GM19025 (cell line): ENCODE measurements at regions not wholly inside any gene's neighbourhood (a gene's known extent, or its start where the extent isn't known, plus 50 kb on each side); places are given as distances from the start of the nearest gene placed in this dataset.

Source experiments
- ATAC-seq: cut with Tn5 transposase; IDR thresholded peaks from one replicate; pipeline ENCODE4 v1.9.1; 2021; ENCODE audit warnings: mild to moderate bottlenecking, low read depth, moderate library complexity; ENCODE audit not compliant: unreplicated experiment

DNA sequence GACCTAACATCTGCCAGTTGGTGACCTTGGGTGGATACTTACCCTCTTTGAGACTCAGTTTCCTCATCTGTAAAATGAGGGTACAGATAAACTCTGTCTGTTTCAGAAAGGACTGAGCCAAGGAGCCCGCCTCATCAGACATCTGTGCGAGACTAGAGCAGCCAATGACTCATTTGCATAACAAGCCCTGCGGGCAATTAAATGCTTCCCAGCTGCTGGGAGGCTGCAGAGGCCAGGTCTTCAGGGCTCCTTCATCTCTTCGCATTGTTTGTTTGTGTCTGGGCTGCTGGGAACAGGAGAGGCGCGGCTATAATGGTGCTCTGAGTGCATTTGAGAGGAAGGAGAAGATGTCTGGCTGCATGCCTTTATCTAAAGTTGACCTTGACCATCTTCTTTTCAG lies 85.0 kb downstream of the ADRA2C start:
- no peak for ATAC-seq

DNA sequence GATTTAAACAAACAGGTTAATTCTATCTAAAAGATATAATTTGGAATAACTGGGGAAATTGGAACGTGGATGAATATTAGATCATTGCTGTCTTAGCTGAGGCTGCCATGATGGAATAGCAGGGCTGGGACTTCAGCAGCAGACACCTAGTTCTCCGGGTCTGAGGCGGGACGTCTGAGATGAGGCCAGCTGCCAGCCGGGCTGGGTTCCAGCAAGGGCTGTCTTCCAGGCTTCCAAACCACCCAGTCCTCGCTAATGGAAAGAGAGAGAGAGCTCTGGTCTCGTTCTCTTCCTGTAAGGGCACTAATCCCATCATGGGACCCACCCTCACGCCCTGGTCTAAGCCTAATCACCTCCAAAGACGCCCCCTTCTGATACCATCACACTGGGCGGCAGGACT lies 85.7 kb downstream of the ADRA2C start:
- ATAC-seq = no peak

DNA sequence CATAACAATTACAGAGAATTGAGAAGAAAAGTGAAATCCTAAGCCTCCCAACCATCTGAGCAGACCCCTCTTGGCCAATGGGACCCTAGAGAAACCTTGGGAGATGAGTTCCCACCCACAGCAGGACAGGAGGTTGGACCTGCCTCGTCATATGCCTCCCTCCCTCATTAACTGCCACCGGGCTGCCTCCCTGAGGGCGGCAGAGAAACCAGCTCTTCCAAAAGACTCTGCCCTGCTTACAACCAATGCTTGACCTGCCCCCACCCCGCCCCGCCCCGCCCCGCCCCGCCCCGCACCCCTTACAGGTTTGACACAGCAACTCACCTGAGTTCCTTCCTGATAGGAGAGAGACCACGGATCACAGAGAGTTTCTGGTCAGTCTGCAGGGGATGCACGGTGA lies 86.1 kb downstream of the ADRA2C start:
- ATAC-seq = no peak

DNA sequence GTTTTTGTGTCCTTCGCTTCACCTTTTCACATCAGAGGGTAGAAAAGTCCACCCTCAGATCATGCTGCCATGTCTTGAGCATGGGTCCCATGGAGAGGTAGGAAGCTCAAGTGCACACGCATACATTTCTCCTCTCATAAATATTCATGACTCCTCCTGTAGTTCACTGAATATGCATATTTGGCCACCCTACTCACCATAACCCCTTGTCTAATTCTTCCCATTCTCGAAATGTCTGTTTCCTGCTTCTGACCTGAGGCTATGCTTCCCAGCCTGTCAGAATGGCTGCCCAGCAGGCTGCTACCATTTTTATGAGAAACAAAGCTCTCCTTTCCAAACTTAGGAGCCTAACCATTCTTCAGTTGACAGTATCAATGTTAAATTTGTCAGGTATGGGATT lies 86.5 kb downstream of the ADRA2C start:
- ATAC-seq = no peak

DNA sequence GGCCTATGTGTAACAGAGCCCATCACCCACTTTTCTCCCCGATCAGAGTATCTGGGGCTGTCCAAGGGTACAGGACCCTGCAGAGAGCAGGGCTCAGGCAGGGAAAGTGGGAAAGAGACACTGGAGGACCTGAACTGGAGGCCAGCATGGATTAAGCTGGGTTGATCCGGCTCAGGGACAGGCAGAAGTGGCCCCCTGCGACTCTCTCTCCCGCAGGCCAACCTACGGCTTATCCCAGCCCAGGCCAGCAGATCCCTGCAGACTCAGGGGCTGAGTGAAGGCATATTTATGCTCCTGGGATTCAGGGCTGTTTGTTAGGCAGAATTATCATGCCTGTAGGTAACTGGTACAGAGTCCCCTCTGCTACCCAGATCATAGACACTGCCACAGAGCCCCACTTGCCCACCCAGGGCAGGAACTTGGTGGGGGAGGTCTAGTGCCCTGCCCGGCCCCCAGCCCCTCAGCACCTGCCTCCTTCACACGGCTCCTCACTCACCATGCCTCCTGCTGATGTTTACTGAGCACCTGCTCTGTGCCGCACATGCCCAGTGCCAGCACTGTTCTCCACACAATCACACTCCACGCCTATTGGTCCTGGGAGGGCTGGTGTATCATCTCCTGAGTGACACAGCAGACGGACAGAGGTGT lies 87.3 kb downstream of the ADRA2C start:
- ATAC-seq = no peak

DNA sequence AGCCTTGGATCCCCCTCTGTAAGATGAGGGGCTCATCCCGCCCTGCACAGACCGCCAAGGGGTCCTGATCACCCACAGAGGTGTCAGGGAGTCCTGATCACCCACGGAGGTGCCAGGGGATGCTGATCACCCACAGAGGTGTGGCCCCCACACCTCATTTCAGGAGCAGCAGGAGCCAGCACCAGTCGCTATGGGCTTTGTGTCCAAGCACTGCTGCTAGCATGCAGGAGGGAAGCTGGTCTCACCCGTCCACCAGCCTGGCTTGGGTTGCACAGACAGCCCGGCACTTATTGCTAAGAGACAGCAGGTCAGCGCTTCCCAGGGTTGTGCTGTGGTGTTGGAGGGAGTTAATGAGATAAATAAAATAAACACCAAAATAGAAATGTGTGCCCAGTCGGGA lies 88.5 kb downstream of the ADRA2C start:
- no peak for ATAC-seq

DNA sequence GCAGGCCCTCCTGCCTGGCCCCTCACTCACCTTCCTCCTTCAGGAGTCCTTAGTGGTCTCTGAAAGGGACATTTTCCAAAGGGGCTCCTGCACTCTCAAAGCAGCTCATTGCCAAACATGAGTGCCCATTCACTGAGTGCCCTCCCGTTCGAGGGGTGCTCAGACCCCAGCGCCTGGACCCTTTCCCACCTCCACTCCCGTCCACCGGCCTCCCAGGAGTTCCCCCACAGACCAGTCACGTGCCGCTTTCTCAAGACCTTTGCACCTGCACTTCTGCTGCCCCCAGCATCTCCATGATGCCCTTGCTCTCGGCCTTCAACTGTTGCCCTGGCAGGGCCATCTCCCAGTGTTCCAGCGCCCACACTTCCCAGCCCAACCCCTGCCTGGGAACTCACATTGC lies 89.5 kb downstream of the ADRA2C start:
- no peak for ATAC-seq

DNA sequence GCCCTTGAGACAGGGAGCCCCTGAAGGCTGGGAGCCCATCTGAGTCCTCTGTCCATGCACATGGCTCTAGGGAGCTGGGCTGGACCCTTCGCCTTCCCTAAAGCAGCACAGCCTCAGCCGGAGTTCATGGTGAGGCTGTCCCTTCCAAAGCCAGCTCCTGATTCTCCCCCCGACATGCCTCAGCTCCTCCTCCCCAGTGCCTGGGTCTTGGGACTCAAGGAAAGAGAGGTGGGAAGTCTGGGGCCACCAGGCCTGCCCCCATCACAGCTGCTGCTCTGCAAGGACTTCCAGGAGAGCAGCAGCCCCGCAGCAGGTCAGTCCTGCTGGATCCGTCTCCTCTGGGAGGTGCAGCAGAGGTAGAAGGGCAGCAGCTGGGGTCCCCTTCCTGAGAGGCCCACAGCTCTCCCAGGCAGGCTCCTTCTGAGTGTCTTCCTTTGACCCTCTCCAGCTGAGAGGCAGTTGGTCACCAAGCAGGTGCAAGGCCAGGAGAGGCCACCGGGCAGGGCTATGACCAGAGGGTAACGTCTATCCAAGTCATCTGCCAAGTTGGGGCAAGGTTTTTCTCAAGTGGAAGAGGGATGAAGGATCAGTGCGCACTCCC lies 90.5 kb downstream of the ADRA2C start:
- ATAC-seq = no peak

DNA sequence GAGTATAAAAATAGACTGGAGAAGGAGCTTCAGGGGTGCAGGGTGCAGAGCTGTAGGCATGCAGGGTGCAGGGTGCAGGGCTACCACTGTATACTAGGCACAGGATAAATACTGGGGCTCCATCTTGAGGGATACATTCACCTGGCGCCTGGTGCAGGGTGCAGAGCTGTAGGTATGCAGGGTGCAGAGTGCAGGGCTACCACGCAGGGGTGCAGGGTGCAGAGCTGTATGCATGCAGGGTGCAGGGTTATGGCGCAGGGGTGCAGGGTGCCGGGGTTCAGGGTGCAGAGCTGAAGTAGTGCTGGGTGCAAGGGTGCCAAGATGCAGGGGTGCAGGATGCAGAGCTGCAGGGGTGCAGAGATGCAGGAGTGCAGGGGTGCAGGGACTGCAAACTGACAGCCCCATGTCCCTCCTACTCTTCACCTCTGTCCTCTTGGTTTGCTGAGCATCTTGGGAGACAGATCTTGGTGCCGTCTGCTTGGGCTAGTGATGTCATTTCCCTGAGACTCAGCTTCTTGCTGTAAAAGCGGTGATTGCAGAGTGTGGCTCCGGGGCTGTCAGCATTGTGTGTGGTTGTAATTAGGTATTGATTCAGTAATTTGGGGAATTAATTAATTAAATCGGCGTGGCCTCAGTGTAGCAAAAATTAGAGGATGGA lies 91.2 kb downstream of the ADRA2C start:
- ATAC-seq = no peak

DNA sequence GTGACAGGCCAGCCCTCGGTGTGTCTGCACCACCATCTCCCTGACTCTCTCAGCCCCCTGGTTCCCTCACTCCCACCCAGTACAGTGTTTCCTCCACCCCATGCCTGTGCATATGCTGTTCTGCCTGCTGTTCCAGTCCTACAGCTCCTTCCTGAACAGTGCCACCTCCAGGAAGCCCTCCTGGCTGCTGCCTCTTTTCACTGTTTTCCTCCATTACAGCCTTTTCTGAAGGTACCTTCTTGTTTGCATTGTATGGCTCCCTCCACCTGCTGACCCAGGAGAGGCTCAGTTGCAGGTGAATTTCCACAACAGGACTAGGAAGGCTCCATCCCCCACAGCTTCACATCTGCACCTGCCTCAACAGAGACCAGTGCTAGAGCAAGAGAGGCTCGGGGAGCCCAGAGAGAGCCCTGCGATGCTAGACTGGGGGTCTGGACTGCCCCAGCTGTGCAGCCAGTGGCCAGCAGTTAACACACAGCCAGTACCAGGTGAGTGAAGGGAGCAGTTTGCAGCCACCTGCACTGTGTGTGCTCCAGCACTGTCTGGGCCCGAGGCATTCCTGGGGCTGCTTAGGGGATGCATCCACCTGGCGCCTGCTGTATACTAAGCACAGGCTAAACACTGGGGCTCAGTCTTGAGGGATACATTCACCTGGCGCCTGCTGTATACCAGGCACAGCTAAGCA lies 92.0 kb downstream of the ADRA2C start:
- ATAC-seq = no peak

DNA sequence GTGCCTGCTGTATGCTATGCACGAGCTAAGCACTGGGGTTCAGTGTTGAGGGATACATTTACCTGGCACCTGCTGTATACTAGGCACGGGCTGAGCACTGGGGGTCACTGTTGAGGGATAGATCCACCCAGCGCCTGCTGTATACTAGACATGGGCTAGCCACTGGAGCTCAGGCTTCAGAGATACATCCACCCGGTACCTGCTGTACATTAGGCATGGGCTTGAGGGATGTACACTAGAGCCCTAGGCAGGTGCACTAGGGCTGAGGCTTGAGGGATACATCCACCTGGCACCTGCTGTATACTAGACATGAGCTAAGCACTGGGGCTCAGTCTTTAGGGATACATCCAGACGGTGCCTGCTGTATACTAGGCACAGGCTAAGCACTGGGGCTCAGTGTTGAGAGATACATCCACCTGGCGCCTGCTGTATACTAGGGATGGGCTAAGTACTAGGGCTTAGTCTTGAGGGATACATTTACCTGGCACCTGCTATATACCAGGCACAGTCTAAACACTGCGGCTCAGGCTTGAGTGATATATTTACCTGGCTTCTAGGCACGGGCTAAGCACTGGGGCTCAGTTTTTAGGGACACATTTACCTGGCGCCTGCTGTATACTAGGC lies 92.7 kb downstream of the ADRA2C start:
- no peak for ATAC-seq

DNA sequence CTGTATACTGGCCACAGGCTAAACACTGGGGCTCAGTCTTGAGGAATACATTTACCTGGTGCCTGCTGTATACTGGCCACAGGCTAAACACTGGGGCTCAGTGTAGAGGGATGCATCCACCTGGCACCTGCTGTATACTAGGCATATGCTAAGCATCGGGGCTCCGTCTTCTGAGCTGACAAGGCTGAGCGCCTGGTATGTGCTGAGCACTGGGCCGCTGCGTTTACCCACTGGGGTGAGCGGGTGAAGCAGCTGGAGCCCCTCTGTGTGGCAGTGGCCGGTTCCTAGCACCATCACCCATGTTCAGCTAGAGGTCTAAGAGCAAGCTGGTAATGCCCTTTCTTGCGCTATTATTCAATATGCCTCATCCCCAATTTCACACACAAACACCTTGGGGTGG lies 93.4 kb downstream of the ADRA2C start:
- ATAC-seq = no peak

DNA sequence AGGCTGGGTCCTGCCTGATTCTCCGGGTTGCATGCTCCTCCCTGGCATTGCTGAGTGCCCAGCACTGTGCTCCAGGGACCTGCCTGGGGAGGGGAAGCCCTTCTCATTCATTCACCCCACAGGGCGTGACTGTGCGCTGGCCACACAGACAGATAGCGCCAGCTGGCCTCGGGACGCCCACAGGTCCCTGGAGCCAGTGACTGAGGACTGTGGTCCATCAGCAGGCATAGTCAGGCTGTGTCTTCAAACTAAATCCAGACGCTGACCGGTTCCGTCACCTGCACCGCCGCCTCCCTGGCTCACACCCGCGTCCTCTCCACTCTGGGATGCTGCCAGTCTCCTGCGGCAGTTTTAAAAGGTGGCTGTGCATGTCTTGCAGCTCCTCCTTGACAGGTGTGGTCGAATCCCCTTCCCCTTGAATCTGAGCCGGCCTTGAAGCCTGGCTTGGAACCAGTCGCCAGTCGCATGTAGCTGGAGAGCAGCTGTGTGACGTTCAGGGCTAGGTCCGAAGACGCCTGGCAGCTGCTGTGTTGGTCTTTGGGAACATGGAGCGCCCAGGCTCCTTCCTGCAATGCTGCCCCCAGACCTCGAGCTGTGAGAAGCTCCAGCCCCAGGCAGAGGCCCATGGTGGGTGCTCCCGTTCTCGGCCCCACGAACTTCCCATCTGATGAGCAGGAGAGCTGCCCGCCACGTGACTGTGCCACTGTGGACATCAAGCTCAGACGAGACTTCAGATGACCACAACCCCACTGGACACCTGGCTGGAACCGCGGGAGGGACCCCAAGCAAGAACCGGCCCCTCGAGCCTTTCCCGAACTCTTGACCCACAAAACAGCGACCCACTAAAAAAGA lies 94.1 kb downstream of the ADRA2C start:
- no peak for ATAC-seq

DNA sequence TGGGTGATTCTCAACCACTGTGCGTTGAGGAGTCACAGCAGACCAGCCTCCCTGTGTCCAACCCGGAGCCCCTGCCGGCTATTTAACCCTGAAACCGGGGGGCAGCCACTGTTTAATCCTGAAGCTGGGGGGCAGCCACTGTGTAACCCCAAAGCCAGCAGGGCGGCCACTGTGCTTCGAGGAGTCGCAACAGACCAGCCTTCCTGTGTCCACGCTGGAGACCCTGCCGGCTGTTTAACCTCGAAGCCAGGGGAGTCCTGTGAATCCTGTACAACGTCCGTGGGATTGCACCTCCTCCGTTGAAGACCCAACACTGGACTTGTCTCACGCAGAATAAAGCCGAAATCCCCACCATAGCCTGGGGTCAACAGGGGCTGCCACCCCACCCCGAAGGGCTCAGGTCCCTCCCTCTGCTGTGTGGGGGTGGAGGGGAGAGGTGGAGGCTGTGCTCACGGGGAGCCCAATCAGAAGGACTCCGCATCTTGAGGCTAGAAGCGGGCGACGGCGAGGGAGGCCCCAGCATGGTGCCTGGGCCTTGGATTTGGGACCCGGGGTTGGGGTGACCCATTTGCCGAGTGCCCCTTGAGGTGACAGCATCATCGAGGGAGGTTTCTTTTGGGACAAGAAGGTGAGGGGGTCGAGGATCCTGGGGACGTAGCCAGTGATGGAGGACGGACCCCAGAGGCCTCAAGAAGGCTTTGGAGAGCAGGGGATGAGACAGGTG lies 94.9 kb downstream of the ADRA2C start:
- ATAC-seq = no peak

DNA sequence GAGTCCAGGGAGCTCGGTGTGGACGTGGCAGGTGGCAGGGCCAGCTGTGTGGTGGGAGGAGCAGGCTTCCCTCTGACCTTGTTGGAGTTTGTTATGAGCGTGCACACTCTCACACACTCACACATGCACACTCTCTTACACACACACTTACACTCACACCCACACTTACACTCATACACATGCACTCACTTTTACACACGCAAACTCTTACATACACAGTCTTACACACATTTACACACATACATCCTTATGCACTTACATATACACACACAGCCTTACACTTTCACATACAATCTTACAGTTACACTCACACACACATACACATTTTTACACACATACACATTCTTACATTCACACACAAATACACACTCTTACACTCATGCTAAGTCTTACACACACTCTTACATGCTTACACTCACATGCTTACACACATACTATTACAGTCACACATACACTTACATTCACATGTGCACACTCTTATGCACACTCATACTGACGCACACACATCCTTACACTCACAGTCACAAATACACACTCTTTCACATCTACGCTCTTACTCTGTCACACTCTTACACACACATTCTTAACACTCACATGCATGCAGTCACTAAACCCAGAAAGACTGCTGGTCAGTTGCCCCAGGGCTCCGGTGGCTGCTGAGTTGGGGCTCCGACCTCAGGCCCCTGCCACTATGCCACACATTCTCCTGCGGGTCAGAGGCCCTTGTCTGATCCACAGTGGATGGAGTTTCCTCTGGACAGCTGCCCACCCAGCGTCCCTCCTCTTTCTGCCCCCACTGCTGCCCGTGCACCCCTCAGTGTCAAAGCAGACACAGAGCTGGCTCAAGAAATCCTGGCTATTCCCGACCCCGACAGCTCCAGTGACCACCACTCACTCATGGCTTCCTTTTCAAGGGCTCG lies 95.8 kb downstream of the ADRA2C start:
- no peak for ATAC-seq

DNA sequence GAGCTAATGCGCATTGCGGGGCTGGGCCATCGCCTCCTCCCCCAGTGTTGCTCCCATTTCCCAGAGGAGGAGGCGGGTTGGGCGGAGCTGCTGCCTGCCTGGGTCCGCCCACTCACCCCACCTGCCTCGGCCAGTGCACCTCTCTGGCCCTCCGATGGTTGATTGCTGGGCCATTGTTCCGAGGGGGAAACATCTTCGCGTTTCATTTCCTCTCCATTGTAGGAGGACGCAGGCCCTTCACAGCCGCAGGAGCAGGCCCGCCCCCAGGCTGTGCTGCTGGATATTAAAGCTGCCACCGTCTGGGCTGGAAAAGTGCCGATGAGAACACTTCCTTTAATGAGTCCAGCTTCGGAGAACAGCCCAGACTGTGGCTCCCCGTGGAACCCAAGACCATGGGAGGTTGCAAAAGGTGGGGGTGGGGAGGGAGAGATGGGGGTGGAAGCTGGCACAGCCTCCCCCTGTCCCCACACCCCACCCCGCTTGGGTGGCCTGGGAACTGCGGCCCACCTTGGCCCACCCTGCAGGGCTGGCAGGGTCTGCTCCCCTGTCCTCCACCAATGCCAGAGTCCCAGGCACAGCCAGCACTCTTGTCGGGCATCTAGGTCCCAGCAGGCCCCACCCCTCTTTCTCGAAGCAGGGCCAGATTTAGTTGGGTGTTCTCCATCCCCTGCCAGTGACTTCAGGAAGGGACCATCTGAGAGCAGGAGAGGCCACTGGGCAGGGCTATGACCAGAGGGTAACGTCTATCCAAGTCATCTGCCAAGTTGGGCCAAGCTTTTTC lies 96.6 kb downstream of the ADRA2C start:
- no peak for ATAC-seq

DNA sequence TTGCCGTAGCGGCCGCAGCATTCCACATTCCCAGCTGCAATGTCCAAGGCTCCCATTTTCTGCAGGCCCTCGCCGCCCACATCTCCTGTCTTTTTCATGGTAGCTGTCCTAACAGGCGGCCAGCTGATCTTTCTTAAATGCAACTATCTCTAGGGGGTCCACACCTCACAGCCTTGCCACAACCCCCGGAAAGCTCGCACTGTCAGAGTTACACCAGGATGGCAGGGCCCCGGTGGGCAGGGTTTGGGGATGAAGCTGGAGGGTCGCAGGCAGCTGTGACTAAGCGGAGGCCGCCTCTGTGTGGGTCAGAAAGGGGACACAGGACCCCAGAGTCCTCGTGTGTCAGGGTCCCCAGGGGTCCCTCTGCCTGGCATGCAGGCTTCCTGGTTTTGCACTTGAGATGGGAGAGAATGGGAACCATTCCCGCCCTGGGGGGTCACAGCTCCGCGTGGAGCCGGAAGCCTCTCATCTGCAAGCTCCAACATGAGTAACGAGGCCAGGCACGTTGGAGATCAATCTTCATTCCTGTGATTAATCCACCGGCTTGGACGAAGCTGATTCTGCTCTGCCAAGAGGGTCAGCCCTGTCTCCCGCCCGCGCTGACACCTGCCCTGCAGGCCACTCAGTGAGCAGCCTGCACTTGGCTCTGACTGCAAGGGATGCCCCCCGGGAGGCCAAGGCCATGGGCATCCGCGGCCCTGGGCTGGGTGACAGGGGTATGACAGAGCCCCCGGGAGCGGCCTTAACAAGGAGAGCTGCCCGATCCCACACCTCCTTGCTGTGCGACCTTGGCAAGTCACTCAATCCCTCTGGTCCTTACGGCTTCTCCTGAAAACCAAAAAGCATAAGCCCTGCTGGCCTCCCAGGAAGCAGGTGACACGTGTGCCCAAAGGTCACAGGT lies 97.9 kb downstream of the ADRA2C start:
- no peak for ATAC-seq
